Fibroblast of lung (primary cell): ENCODE measurements at regions not wholly inside any gene's neighbourhood (a gene's known extent, or its start where the extent isn't known, plus 50 kb on each side); places are given as distances from the start of the nearest gene placed in this dataset.

Experiments used
- DNase-seq, 2 donors: peaks; one replicate each; pipeline versions ENCODE4 v3.0.0 to v3.0.0-alpha.2; 2010; ENCODE audit warnings: low read depth in 2 of 2
- H2AFZ ChIP-seq: 2 replicates; pipeline ENCODE4 v1.5.1; 2012; ENCODE audit warnings: low read length, control low read depth, inconsistent platforms
- H3K27ac ChIP-seq: 2 replicates; pipeline ENCODE4 v1.5.1; 2011; ENCODE audit warnings: low read length, control low read depth; ENCODE audit not compliant: insufficient read depth
- H3K27me3 ChIP-seq: 2 replicates; pipeline ENCODE4 v1.5.1; 2011; ENCODE audit warnings: mild to moderate bottlenecking, low read length; ENCODE audit not compliant: control insufficient read depth, insufficient read depth
- H3K36me3 ChIP-seq: 2 replicates; pipeline ENCODE4 v1.5.1; 2011; ENCODE audit warnings: low read length; ENCODE audit not compliant: control insufficient read depth, insufficient read depth
- H3K4me1 ChIP-seq: 2 replicates; pipeline ENCODE4 v1.5.1; 2011; ENCODE audit warnings: low read length; ENCODE audit not compliant: control insufficient read depth, insufficient read depth; ENCODE audit errors: extremely low read depth
- H3K4me2 ChIP-seq: 2 replicates; pipeline ENCODE4 v1.5.1; 2011; ENCODE audit warnings: low read length, control low read depth; ENCODE audit not compliant: insufficient read depth; ENCODE audit errors: extremely low read depth
- H3K4me3 ChIP-seq, 4 experiments: fragments of 200-600 bp in 1 of 4; sonication (generic) in 1 of 4; replicated peaks in 1 of 4; 2 replicates each; pipeline ENCODE4 v1.5.1; 2011 to 2016; ENCODE audit warnings: low read length in 4 of 4, low read depth in 3 of 4, mild to moderate bottlenecking in 3 of 4, control low read depth in 2 of 4, inconsistent platforms in 1 of 4, mixed read lengths in 1 of 4; ENCODE audit not compliant: insufficient read depth in 1 of 4; ENCODE audit errors: control extremely low read depth in 1 of 4
- H3K79me2 ChIP-seq: 2 replicates; pipeline ENCODE4 v1.5.1; 2012; ENCODE audit warnings: mild to moderate bottlenecking, low read length, inconsistent platforms; ENCODE audit not compliant: control insufficient read depth, insufficient read depth
- H3K9ac ChIP-seq: 2 replicates; pipeline ENCODE4 v1.5.1; 2011; ENCODE audit warnings: mild to moderate bottlenecking, low read length, control low read depth; ENCODE audit not compliant: insufficient read depth
- H3K9me3 ChIP-seq: 2 replicates; pipeline ENCODE4 v1.5.1; 2012; ENCODE audit warnings: low read depth, low read length; ENCODE audit not compliant: control insufficient read depth, insufficient read depth
- H4K20me1 ChIP-seq: 2 replicates; pipeline ENCODE4 v1.5.1; 2011; ENCODE audit warnings: low read length; ENCODE audit not compliant: control insufficient read depth, insufficient read depth; ENCODE audit errors: extremely low read depth
- EZH2 ChIP-seq: IDR thresholded peaks from 2 replicates; pipeline ENCODE4 v1.5.1; 2012; ENCODE audit warnings: low read length, control low read depth, mild to moderate bottlenecking; ENCODE audit errors: missing control alignments
- TF ChIP-seq, protein P1 (sequence below), 2 donors: IDR thresholded peaks in 1 of 2; conservative IDR thresholded peaks in 1 of 2; 1 replicate in 1 of 2; 2 replicates in 1 of 2; pipeline ENCODE4 v1.5.1; 2011 to 2012; ENCODE audit warnings: low read length in 2 of 2, control low read depth in 1 of 2, inconsistent platforms in 1 of 2, low read depth in 1 of 2, mild to moderate bottlenecking in 1 of 2

DNA sequence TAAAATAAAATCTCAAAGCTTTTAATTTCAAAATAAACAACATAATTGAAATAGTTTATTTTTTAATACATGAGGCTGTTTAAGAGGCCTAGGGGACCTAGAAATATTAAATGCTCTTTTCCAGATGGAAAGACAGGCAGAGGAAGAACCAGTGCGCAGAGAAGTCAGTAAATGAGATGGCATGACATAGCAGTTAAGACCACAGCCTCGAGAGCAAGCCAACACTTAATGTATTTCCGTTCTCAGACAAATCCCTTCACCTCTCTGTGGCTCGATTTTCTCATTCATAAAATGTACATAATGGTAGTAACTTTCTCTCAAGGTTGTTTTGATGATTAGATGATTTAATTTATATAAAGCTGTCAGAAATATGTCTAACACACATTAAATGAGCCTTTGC, 405.1 kb upstream of the CWC22 start:
- no peak overlapping the region for H3K4me3 ChIP-seq
- no peaks in the 10 kb centered on the region for H3K9me3 ChIP-seq
- no peak overlapping the region for H3K27ac ChIP-seq
- H3K9ac ChIP-seq: no peak overlapping the region
- H3K79me2 ChIP-seq: no peaks in the 10 kb centered on the region
- no peaks in the 10 kb centered on the region for H3K36me3 ChIP-seq
- no peaks in the 10 kb centered on the region for H4K20me1 ChIP-seq
- no peaks in the 10 kb centered on the region for H3K4me1 ChIP-seq
- no peaks in the 10 kb centered on the region for H3K27me3 ChIP-seq
- TF ChIP-seq, protein P1, sequence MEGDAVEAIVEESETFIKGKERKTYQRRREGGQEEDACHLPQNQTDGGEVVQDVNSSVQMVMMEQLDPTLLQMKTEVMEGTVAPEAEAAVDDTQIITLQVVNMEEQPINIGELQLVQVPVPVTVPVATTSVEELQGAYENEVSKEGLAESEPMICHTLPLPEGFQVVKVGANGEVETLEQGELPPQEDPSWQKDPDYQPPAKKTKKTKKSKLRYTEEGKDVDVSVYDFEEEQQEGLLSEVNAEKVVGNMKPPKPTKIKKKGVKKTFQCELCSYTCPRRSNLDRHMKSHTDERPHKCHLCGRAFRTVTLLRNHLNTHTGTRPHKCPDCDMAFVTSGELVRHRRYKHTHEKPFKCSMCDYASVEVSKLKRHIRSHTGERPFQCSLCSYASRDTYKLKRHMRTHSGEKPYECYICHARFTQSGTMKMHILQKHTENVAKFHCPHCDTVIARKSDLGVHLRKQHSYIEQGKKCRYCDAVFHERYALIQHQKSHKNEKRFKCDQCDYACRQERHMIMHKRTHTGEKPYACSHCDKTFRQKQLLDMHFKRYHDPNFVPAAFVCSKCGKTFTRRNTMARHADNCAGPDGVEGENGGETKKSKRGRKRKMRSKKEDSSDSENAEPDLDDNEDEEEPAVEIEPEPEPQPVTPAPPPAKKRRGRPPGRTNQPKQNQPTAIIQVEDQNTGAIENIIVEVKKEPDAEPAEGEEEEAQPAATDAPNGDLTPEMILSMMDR (conservative IDR thresholded peaks at IDR 0.05 in 1 of 2, IDR thresholded peaks at IDR 0.05 in 1 of 2; ENCODE audit: low read depth in 1 of 2, low read length in 2 of 2): no peak
- no peak for TF ChIP-seq EZH2
- no peak overlapping the region for H3K4me2 ChIP-seq
- H2AFZ ChIP-seq: no peak overlapping the region
- DNase-seq: no peak

DNA sequence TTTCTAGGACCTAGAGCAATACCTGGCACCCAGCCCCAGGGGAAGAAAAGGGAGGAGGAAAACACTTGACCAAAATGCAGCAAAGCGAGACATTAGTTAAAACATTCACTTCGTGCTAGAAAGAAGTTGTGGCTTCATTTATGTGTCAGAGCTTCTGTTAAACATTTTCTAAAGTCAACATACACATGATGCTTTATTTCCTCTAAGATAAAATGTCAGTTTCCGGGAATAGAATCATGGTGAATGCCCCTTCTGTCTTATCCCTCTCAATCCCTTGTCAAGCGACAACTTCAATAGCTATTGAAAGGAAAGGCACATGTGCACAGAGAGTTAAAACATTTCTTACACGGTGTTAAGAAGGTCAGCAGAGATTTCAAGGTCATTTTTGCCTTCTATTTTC, 404.6 kb upstream of the CWC22 start:
- H3K79me2 ChIP-seq: no peaks in the 10 kb centered on the region
- no peaks in the 10 kb centered on the region for H3K9me3 ChIP-seq
- TF ChIP-seq, protein P1 (conservative IDR thresholded peaks at IDR 0.05 in 1 of 2, IDR thresholded peaks at IDR 0.05 in 1 of 2; ENCODE audit: low read depth in 1 of 2, low read length in 2 of 2): no peak
- TF ChIP-seq EZH2: no peak
- no peak overlapping the region for H3K9ac ChIP-seq
- H3K4me1 ChIP-seq: no peaks in the 10 kb centered on the region
- no peak overlapping the region for H2AFZ ChIP-seq
- H3K36me3 ChIP-seq: no peaks in the 10 kb centered on the region
- H3K4me3 ChIP-seq: no peak overlapping the region
- H3K4me2 ChIP-seq: no peak overlapping the region
- no peaks in the 10 kb centered on the region for H4K20me1 ChIP-seq
- H3K27ac ChIP-seq: no peak overlapping the region
- DNase-seq: no peak
- H3K27me3 ChIP-seq: no peaks in the 10 kb centered on the region

DNA sequence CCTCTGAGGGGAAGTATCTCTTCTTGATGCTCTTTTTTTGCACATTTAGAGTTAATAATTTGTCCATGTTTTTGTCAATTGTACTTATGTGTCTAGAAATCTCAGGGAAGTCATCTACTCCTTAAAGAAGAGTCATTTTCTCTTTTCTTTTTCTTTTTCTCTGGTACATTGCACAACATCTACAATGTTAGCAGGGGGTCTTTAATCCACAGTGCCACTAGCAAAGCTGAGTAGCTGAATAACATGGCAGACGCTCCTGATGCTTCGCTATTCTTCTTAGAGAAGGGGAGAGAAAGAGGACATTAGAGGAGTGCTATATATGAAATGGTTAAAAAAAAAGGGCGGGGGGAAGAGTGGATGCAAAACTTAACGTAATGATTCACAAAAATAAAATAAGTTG, 399.6 kb upstream of the CWC22 start:
- H3K27ac ChIP-seq: no peak overlapping the region
- no peaks in the 10 kb centered on the region for H3K36me3 ChIP-seq
- no peaks in the 10 kb centered on the region for H3K27me3 ChIP-seq
- H3K4me2 ChIP-seq: no peak overlapping the region
- H4K20me1 ChIP-seq: no peaks in the 10 kb centered on the region
- H3K9ac ChIP-seq: no peak overlapping the region
- no peak for TF ChIP-seq EZH2
- TF ChIP-seq, protein P1 (conservative IDR thresholded peaks at IDR 0.05 in 1 of 2, IDR thresholded peaks at IDR 0.05 in 1 of 2; ENCODE audit: low read depth in 1 of 2, low read length in 2 of 2): no peak
- no peak overlapping the region for H3K4me3 ChIP-seq
- H2AFZ ChIP-seq: no peak overlapping the region
- no peaks in the 10 kb centered on the region for H3K79me2 ChIP-seq
- no peaks in the 10 kb centered on the region for H3K4me1 ChIP-seq
- DNase-seq: no peak
- H3K9me3 ChIP-seq: no peaks in the 10 kb centered on the region
